GM12873 (cell line): ENCODE measurements at regions not wholly inside any gene's neighbourhood (a gene's known extent, or its start where the extent isn't known, plus 50 kb on each side); places are given as distances from the start of the nearest gene placed in this dataset.

Experiments
- CTCF ChIP-seq: IDR thresholded peaks from 2 replicates; pipeline ENCODE4 v1.5.1; 2012; ENCODE audit warnings: low read depth, mild to moderate bottlenecking, moderate library complexity, low read length, control low read depth; ENCODE audit not compliant: insufficient read depth; ENCODE audit errors: missing control alignments

- TF ChIP-seq CTCF, result no peak
Measured at GRCh38 chrX:115367455-115367854, 77.9 kb downstream of the LUZP4 start.

GRCh38 chrX:115367951-115368350, 78.4 kb downstream of the LUZP4 start:
- TF ChIP-seq CTCF, result no peak

GRCh38 chrX:115368876-115369275, 79.4 kb downstream of the LUZP4 start:
- TF ChIP-seq CTCF, result no peak

- no peak for TF ChIP-seq CTCF
Measured at GRCh38 chrX:115372152-115372551, 82.6 kb downstream of the LUZP4 start.

- no peak for TF ChIP-seq CTCF
Measured at GRCh38 chrX:115373308-115373707, 83.8 kb downstream of the LUZP4 start.

GRCh38 chrX:115378471-115378870, 89.0 kb downstream of the LUZP4 start:
- no peak for TF ChIP-seq CTCF

GRCh38 chrX:115387327-115387726, 97.8 kb downstream of the LUZP4 start:
- TF ChIP-seq CTCF, result no peak
